HG03460 (cell line): ENCODE measurements at regions not wholly inside any gene's neighbourhood (a gene's known extent, or its start where the extent isn't known, plus 50 kb on each side); places are given as distances from the start of the nearest gene placed in this dataset.

Source experiments
- ATAC-seq: cut with Tn5 transposase; IDR thresholded peaks from one replicate; pipeline ENCODE4 v1.9.1; 2021; ENCODE audit not compliant: unreplicated experiment

DNA sequence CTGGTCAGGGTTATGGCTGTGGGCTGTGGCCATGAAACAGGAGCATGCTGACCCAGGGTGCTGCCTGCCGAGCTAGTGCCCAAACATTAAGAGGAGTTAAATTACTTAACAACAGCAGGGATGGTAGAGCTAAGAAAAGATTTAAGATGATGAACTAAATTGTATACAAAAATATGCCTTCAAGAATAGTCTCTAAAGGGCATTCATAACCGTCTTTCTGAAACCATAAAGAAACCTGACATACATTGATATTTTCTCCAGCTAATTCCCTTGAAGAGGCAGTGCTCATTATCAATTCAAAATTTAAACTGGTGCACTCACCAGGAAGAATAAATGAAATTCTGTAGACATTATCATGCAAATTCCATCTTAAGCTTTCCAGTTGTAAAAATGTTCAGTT lies 265.8 kb upstream of the TAC1 start:
- ATAC-seq: no peak

DNA sequence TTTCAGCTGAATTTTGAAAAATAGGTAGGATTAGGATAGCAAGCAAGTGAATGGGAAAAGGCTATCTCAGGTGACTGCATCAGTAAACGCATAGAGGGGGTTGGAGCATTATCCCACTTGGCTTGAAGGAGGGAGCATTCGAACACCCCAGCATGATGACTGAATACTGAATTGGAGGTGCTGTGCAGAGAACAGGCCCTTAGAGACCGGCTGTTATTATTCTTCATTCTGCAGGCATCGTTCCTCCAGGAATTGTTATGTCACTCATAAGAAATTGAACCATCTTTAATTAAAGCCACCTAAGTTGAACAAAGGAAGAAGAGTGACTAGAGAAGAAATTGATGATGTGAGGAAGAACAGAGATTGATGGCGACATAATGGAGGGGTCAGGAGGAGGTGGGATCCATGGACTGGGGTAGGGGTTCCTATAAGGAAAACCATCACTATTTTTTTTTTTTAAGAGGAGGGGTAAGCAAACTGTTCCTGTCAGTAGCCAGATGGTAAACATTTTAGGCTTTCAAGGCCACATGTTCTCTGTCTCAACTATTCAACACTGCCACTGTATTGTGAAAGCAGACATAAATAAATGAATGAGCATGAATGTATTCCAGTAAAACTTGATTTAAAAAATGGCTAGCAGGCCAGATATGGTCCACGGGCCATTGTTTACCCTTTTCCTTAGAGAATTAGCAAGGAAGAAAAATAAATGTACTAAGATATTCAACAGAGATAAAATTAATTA lies 264.7 kb upstream of the TAC1 start:
- no peak for ATAC-seq

DNA sequence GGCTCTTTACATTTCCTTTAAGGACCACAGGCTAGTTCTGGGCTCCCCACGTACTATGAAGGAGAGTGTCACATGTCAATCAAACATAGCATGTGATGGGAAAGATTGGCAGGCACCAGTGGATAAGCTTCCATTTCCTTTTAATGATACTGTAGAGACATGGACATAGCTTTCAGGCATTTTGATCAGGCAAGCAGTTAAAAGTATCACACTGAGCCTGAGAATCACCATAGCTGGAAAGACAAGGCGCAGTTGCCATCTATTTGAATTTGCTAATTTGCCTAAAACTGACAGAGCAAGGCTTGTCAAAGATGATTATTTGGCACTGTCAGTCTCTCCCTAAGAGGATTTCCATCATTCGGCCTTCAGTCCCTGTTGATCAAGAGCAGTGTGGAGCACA lies 263.4 kb upstream of the TAC1 start:
- ATAC-seq: no peak

DNA sequence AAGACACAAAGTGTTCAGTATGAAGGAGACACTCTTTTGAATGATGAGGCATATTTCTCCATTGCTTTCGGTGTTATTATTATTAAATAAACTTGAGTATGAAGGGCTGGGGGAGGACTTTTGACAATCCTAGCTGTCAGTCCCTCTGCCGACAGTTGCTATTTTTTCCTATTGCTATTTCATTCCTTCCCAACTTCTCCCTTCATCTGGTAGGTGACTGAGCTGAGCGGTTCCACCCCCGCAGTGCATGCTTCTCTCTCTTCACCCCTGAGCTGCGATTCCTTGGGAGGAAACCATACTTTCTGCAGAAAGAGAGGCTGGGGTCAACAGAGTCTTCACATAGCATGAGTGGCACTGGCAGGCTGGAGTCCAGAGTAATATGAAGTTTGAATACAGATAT lies 261.2 kb upstream of the TAC1 start:
- no peak for ATAC-seq

DNA sequence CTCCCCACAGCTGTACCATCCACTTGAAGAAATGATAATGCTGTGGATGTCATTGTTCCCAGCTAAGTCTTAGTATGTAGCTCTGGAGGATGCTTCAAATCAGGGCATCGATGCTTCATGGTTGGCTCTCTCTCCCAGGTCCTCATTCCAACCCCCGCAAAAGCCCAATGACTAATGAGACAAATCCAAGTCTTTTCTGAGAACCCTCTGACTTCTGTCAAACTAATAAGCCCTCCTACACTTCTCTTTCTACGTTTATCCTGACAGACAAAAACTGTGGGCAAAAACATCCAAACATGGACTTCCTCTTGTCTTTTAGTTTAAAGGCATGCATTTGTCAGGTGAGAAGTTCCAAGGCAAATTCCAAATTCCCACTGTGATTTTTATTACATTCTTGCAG lies 260.4 kb upstream of the TAC1 start:
- ATAC-seq: no peak

DNA sequence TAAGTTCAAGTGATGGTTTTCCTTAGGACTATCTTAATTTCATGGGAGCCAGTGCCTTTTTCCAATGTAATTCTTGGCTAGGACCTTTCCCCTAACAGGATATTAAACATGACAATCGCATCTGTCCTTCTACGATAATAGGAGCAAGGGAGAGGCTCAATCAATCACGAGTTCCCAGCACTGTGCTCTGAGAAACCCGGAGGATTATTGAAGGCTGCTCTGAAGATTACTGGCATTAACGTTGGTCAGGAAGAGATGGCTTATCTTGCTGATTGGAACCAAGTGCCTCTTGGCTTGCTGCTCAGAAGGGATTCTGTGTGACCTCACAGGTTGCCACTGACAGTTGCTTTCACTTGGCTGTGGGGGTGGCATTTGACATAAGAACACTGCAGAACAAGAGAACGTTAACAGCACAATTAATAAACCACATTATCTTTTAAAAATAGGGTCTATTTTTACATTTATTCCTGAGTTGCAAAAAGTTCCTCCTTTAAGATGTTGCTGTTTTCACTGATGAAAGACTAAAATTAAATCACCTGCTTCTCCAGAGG lies 252.1 kb upstream of the TAC1 start:
- no peak for ATAC-seq

DNA sequence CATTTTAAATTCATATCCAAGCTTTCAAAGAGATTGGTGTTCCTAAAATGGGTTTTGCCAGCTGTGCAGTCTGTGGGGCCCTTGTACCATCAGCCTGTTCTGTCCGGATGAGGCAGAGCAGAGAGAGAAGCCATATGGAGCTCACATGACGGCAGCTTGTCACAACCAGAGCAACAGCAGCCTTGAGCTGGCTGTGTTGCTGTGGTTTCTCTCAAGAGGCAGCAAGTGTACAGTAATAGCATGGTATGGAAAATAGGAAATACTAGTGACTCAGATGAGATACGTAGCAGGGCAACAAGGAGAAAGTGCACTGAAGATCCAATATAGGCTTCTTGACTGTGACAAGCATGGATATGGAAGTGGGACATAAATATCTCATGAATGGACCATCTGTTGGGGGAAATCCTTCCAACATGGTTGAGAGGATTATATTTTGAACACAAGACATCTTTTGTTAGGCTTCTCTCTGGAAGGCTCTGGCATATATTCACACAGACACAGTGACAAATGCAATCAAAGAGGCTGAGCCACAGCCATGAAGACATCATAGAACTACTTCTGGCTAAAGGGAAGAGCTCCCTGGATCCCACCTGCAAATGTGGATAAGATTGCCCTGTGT lies 251.0 kb upstream of the TAC1 start:
- ATAC-seq: no peak

DNA sequence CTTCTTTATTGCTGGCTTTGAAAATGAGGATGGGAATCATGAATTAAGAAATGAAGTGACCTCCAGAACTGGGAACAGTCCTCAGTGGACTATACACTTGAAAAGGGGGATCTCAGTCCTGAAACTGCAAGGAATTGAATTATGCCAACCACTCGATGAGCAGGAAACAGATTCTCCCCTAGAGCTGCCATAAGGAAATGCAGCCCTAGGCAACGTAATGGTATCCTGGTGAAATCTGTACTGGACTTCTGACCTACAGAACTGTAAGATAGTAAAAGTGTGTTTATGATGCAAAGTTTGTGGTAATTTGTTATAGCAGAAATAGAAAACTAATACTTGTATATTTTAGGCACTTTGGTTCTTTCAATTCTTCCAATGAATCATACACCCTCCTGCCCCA lies 236.4 kb upstream of the TAC1 start:
- no peak for ATAC-seq

DNA sequence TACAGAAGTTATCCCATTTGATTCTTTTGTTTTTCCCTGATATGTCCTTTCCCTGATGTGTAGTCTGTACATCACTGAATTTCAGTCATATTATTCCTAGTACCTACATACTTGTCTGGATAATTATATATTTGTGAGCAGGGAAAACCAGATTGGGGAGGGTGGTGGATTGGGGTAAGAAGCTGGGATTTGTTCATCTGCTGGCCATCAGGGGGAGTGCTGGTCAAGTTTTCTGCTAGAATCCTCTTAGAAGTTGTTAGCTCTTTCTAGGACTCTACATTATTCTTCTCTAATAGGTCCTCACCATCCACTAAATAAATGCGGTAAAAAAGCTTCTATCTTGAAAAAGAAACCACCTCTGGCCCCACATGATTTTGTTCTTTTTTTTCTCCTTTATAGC lies 232.7 kb upstream of the TAC1 start:
- ATAC-seq: peak; percentile 49

DNA sequence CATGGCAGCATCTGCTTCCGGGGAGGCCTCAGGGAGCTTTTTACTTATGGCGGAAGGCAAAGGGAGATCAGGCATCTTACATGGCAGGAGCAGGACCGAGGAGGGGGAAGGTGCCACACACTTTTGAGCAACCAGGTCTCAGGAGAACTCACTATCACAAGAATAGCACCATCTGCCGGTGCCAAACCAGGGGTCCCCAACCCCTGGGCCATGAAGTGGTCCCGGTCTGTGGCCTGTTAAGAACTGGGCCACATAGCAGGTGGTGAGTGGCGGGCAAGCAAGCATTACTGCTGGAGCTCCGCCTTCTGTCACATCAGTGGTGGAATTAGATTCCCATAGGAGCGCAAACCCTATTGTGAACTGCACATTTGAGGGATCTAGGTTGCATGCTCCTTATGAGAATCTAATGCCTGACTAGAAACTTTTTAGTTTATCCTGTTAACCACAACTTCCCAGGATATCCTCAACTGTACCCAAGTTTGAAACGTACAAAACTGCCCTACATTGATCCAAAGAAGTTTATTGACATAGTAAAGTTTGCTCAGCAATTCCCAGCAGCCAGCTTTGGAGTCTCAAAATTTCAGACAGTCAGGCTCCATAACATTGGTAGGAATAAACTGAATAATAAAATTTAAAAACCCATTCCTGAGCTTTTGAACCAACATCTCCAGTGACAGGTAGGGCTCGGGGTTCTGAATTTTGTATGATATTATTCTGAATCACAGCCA lies 228.4 kb upstream of the TAC1 start:
- ATAC-seq: no peak

DNA sequence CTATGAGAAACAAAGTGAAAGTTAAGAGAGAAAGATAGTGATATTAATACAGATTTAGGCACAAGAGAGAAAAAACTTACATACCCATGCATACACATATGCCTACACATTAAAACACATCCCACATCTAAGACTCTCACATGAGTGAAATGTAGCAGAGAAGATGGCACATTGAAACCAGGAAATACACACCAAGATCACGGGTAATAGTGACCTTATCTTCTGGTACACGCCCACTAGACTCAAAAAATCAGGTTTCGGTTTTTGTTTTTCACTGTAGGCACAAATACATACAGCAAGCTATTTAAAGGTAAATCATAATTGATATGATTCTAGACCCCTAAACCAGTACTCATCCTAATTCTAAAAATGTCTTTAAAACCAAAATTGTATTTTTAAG lies 225.2 kb upstream of the TAC1 start:
- no peak for ATAC-seq

DNA sequence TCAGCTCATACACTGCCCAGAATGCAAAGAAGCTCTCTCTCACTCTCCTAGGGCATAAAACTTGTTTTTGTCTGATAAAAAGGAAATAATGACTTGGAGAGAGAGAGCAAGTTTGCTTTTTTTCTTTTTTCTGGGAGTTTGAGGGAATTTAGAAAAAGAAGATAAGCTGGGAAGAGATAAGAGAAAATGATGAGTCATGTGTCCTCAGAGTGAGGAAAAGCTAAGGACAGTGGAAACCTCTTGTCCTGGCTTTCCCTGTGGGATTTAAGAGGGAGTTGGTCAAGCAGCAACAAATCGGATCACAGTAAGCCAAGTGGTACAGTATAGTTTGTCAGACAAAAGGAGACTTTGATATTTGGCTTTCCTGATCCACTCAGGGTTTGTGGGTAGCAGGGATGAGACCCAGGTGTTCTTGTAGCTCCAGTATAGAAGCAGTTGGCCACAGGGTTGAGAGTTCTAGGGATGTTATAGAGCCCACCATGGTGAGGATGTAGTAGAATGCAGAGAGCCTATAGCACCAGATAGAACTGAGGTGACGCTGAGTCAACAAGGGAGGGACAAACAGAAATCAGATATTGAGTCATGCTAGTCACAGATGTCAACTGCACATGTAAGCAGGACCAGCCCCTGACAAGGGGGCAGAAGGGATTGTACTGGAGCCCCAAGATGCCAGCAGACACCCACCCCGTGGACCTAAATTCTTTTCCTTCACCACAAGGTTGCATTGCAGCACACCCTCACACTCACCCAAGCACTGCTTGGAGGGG lies 219.3 kb upstream of the TAC1 start:
- no peak for ATAC-seq

DNA sequence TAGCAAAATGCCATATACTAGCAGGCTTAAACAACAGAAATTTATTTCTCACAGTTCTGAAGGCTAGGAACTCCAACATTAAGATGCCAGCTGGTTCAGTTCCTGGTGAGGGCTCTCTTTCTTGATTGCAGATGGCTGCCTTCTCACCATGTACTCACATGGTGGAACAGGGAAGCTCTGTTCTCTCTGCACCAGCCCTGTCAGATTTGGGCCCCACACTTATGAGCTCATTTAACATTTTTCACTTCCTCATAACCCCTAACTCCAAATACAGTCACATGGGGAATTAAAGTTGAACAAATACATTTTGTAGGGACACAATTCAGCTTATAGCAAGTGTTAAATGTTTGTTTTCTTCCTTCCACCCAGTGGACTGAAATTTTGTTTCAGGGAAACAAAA lies 218.6 kb upstream of the TAC1 start:
- no peak for ATAC-seq

DNA sequence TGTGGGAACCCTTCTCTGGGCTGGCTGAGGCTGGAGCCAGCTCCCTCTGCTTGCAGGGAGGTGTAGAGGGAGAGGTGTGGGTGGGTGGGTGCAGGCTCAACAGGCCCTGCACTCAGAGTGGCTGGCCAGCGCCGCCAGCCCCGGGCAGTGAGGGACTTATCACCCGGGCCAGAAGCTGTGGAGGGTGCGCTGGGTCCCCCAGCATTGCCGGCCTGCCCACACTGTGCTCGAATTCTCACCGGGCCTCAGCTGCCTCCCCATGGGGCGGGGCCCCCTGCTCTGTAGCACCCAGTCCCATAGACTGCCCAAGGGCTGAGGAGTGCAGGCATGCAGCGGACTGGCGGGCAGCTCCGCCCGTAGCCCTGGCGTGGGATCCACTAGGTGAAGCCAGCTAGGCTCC lies 190.7 kb upstream of the TAC1 start:
- no peak for ATAC-seq

DNA sequence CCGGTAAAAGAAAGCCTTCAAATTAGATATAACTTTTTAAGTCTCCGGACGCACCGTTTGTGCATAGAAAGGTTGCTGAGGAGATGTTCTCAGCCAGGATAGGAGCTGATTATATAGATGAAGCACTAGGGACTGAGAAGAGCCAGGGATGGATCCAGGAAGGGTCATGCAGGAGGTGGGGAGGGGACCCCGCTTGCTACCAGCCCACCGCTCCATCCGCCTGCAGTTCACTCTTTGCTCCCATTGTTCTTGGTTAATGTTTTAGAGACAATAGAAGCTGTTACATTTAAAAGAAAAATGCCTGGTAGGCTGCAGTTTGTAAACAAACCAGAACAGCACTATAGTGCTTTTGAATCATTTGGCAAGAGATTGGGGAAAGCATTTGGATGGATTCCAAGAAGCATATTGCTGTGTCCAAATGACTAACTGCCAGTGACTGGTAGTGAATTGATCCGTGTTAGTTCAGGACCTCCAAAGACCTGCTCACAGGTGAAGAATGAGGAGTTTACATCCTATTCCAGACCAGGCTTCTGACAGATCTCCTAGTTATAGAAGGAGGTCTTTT lies 175.9 kb upstream of the TAC1 start:
- no peak for ATAC-seq

DNA sequence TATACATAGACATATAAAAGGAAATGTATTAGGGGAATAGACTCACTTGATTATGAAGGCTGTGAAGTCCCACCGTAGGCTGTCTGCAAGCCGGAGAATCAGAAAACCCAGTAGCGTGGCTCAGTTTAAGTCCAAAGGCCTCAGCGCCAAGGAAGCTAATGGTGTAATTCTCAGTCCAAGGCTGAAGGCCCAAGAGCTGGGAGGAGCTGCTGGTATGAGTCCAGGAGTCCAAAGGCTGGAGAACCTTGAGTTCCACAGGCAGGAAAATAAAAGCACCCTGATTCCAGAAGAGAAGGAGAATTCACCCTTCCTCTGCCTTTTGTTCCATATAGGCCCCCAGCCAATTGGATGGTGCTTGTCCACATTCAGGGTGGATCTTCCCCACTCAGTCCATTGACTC lies 166.2 kb upstream of the TAC1 start:
- ATAC-seq: no peak

DNA sequence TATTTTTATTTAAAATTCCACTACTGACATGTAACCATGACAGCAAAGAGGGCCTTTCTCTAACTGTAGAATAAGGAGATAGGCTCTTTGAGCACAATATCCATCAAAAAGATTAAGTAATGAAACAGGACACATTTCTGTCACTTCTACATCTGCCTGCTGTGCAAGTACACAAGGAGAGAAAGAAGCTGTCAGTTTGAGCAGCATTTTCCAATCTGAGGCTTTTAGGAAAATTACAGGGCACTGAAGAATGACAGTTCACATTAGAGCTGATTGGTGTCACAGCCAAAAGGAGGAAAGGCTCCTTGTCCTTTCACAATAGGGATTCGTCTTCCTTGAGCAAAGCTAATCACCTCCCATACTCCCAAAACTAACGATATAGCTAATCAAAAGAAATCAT lies 158.8 kb upstream of the TAC1 start:
- ATAC-seq: no peak

DNA sequence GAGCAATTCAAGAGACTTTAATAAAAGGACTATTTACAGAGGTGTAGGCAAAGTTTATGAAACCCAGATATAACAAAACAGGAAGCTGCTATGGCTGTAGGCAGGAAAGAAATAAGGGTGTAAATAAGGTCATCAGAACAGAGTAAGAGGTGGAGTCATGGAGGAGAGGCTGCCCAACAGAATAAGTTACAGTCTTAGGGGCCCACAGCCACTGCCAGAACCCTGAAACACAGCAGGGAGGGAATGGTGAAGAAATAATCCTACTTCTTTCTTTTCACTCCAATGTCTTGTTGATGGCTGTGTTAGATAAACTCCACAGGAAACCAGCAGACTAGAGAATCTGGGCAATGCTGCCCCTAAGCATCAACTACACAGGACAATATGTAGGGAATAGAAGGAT lies 155.8 kb upstream of the TAC1 start:
- ATAC-seq: no peak

DNA sequence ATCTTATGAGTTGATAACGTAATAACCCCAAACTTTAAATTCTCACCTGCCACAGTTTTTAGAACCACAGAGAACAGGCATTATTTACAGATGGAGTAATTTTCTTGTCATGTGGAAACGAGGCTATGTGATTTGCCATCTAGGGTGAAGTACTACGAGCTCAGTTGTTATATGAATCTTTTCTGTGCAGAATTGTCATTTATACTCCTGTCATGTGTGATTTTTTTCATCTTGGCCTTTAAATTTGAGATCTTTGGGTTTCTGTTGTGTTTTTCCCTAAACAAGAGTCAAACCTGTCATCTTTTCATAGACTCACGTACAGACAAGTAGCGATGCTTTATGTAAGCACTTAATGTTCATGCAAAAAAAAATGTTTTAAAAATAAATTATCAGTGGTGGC lies 153.7 kb upstream of the TAC1 start:
- ATAC-seq: no peak

DNA sequence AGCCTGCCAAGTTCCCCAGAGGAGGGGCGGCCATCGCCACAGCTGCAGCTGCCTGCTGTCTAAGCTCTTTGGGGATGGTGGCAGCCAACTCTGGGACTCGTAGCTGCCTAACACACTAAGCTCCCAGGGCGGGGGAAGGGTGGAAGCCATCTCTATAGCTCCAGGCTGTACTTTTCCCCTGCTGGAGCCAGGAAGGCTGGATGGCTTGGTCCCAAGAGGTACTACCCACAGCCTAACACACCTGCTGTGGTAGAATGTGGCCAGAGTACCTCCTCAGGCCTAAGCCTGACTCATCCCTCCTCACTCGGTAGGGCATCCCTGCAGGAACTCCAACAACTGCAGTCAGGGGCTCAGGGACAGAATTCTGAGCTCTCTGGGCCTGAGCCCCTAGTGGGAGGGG lies 151.7 kb upstream of the TAC1 start:
- no peak for ATAC-seq

DNA sequence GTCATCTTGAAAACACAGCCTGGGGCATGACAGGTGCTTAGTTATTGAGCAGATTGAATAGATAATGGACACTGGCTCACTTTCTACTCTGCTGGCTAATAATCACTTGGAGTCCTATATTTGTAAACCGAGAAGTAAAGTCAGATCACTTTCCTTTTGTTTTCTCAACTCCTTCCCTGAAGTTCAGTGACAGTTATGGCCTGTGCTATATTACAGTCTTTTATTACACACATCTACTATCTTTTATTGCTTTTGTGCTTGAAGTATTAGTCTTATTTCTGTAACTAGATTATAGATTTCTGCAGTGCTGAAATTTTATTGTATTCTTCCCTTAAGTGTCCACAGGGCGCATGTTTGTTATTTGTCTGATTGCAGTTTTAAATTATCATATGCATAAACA lies 136.4 kb upstream of the TAC1 start:
- ATAC-seq: no peak
